Stimulated activated CD4-positive, alpha-beta T cell treated with anti-CD3 and anti-CD28 coated beads, Interleukin-2, amount 100 ng/mL, for 24 hours (primary cell): ENCODE measurements at regions not wholly inside any gene's neighbourhood (a gene's known extent, or its start where the extent isn't known, plus 50 kb on each side); places are given as distances from the start of the nearest gene placed in this dataset.

ENCODE experiments used
- DNase-seq, 2 donors: peaks; one replicate each; pipeline ENCODE4 v3.0.0-alpha.2; 2020

DNA sequence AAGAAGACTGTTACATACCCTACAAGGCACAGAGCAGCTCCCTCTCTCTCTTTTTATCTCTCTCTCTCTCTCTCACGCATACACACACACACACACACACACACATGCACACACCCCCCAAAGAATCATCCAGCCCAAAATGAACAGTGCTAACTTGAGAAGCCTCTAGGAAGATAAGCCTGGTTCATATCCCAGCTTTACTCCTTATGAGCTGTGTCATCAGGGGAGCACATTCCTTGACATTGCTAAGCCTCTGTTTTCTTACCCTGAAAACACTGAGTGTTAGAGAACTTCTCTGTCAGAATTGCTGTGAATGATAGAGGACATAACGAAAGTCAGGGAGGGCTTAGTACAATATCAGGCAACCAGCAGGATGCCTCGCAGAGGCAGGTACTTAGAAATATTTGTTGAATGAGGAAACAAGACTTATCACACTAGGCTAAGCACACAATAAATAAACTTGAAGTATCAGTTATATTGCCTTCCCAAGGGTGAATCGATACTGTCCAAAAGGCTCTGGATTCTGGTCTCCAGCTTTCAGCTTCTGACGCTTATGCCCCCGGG lies 725.6 kb upstream of the ID2 start:
- DNase-seq: no peak

DNA sequence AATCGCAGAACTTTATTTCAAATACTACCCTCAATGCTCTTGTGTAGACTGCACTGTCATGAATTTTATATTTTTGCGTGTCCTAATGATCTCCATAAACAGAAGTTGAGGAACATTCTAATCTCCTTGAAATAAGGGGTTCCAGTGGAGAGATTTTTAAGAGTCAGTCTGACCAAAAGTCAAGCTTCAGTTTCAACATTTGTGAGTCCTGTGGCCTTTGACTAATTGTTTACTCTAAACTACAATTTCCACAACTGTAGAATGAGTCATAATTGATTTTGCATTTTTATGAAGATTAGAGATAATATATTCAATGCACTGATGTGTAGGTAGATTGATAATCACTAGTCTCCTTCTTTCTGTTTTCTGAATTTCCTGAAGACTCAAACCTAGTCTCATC lies 720.3 kb upstream of the ID2 start:
- DNase-seq: no peak

GRCh38 chr2:7962161-7962560 lies 719.7 kb upstream of the ID2 start:
- no peak for DNase-seq

- DNase-seq: no peak
Observed at GRCh38 chr2:7963787-7964186, 718.1 kb upstream of the ID2 start.

- DNase-seq: no peak
Observed at GRCh38 chr2:7966032-7966431, 715.8 kb upstream of the ID2 start.

- no peak for DNase-seq
Observed at GRCh38 chr2:7967707-7968405, 714.0 kb upstream of the ID2 start.

GRCh38 chr2:7969756-7970515 lies 711.9 kb upstream of the ID2 start:
- no peak for DNase-seq

DNA sequence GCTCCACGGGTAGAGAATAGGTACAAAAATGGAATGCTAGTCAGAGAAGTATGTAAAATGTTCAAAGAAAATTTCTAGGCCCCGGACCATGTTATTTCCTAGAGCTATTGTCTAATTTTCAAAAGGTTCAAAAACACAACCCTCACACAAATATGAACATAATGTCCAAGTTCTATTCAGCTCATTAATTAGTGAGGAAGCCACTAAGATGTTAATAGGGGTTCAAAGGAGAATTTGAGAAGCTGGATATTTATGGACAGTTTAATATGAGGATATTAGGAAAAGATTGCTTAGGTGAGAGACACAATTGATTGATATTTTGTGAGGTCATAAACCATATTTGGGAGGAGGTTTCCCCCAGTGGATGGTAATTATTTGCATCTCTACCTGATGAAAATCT lies 710.6 kb upstream of the ID2 start:
- DNase-seq: no peak

- no peak for DNase-seq
Observed at GRCh38 chr2:7971841-7972240, 710.0 kb upstream of the ID2 start.

DNA sequence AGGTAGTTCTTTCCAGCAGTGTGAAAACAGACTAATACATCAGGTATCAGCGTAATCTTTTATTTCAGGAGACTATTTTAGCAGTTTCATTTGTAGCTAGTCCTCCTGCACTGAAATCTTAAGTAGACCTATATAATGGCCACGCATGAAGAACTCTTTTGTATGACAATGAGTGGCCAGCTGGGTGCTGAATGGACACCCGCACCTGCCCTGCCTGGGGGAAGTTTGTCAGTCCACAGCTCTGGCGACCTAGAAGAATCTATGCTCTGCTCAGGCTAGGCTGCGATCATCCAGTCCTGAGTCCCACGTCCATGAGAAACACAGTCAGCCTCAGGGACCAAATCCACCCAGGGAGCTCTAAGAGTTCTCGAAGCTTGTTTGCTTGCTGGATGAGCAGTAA lies 709.2 kb upstream of the ID2 start:
- DNase-seq: no peak

GRCh38 chr2:7973801-7974480 lies 707.9 kb upstream of the ID2 start:
- no peak for DNase-seq

DNA sequence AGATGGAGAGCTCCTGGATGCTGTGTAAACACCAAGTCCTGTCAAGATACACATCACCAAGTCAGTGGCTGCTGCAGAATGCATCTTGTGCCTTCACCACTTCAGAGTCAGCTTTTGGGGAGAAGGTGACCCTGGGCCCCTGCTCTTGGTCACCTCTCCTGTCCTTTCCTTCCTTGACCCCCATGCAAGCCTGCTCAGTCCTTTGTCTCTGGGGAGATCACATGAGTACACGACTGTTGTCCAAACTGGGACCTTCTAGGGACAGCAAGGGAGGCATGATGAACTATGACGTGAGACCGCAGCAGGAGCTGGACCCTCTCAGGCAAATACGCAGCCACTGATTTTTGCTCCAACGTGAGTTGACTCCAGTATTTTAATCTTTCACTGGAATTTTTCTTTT lies 706.9 kb upstream of the ID2 start:
- DNase-seq: no peak

DNA sequence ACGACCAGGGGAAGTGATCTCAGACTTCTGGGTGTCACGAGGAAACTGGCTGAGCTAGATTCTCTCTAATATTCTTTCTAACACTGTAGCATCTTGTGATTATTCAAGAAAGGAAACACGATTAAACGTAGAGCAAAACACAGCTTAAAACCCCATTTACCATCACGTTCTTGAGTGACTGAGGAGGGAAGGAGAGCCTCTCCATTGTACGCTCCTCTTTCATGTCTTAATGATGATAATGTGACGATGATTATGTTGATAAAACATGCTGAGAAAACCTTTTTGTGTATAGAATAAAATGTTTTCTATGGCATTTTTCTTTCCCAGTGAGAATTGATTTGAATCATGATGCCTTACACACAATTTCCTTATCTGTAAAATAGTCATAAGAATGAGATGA lies 705.6 kb upstream of the ID2 start:
- DNase-seq: no peak

DNA sequence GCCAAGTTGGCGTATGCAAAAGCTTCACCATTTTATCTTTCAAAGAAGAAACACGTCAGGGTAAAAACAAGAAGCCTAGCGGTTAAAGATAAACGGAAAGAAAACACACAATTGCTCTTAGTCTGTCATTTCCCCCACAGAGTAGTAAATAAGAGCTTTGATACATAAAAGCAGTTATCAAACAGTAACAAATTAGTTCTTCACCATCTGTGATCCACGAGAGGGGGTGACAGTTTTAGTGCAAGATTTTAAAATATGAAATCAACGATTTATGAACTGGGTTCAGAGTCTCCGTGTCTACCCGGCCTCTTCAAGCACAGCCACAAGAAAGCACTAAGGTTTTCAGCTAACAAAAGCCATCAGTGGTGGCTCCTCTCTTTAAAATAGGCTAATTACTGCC lies 703.9 kb upstream of the ID2 start:
- DNase-seq: no peak

- DNase-seq: no peak
Observed at GRCh38 chr2:7982054-7982453, 699.8 kb upstream of the ID2 start.

DNA sequence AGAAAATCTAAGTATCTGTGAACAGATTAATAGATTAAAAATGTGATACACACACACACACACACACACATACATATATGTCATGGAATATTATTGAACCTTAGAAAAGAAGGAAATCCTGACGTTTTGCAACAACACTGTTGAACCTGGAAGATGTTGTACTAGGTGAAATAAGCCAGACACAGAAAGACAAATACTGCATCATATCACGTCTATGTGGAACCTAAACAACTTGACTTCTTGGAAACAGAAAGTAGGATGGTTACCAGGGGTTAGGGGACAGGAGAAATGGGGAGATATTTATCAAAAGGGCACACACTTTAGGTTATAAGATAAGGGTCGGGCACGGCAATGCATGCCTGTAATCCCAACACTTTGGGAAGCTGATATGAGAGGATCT lies 698.4 kb upstream of the ID2 start:
- no peak for DNase-seq

DNA sequence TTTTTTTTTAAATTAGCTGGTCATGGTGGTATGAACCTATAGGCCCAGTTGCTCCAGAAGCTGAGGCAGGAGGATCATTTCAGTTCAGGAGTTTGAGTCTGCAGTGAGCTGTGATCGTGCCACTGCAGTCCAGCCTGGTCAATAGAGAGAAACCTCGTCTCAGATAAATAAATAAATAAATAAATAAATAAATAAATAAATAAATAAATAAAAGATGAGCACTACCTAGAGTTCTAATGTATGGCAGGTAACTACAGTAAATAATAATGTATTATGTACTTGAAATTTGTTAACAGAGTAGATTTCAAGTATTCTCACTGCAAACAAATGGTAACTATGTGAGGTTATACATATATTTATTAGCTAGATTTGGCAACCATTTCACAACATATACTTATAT lies 697.9 kb upstream of the ID2 start:
- no peak for DNase-seq

GRCh38 chr2:7984693-7985353 lies 697.0 kb upstream of the ID2 start:
- DNase-seq: no peak

DNA sequence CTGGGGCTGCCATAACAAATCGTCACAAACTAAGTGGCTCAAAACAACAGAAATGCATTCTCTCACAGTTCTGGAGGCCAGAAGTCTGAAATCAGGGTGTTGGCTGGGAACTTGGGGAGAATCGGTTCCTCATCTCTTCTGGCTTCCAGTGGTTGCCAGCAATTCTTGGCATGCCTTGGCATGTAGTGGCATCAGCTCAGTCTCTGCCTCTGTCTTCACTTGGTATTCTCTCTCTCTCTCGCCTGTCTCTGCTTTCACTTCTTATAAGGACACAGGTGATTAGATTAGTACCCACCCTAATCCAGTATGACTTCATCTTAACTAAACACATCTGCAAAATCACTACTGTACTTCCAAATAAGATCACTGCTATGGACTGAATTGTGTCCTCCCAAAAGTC lies 695.4 kb upstream of the ID2 start:
- DNase-seq: no peak

DNA sequence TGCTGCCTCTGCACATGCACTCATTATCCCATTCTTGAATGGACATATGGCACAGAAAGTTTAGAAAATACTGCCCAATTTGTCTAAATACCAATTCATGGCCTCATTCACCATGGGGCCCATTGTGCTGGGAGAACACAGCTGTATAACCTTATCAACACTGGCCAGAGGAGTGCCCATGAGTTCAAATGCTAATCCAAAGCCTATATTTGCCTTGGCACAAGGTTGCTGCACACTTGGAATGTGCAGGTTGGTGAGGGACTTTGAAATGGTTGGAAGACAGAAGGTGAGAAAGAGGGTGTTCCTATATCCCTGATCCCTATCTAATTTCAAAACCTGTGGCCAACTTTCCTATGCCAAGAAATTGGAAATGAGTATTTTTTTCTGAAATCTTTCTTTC lies 693.9 kb upstream of the ID2 start:
- DNase-seq: no peak

GRCh38 chr2:7988440-7988839 lies 693.4 kb upstream of the ID2 start:
- no peak for DNase-seq

GRCh38 chr2:7989823-7990222 lies 692.0 kb upstream of the ID2 start:
- no peak for DNase-seq
